NCI-H1105 treated with DMSO at 0.1 percent for 48 hours (cell line): ENCODE measurements at regions not wholly inside any gene's neighbourhood (a gene's known extent, or its start where the extent isn't known, plus 50 kb on each side); places are given as distances from the start of the nearest gene placed in this dataset.
"Not testable (repeated sequence)": the region's sequence is repeated elsewhere in the genome, so short reads cannot be mapped to it uniquely, and the experiment has no call there.

Experiments
- DNase-seq: peaks from one replicate; lab custom pipeline; 2025; lab: John Stamatoyannopoulos, UW

GRCh38 chr7:9071160-9071762 is 637.9 kb downstream of the NXPH1 start:
- no peak for DNase-seq

DNA sequence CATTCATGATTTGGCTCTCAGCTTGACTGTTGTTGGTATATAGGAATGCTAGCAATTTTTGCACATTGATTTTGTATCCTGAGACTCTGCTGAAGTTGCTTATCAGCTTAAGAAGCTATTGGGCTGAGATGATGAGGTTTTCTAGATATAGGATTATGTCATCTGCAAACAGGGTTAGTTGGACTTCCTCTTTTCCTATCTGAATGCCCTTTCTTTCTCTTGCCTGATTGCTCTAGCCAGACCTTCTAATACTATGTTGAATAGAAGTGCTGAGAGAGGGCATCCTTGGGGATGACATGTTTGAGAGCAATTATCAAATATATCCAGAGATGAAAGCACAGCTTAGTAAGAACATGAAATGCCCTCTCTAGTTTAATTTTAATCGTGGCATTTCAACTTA is 642.4 kb downstream of the NXPH1 start:
- DNase-seq = not testable (repeated sequence)

- no peak for DNase-seq
Observed at GRCh38 chr7:9082203-9082602, 648.8 kb downstream of the NXPH1 start.

DNA sequence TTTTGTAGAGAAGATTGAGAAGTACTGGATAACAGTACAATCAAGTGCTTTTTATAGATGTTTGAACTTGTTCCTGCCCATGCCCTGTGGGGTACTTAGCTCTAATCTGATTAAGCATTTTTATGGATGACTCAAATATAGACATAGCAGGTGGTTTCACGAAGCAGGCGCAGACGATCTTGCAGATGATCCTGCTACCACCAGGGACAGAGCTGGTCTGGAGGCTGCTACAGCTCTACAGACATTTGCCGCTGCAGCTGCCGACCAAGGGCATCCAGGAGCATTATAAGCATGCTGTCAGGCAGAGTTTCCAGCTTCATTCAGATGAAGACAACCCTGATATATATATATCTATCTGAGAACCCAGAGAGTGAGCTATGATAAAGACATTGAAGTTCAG is 650.4 kb downstream of the NXPH1 start:
- DNase-seq = no peak

GRCh38 chr7:9091282-9091681 is 657.9 kb downstream of the NXPH1 start:
- no peak for DNase-seq

DNA sequence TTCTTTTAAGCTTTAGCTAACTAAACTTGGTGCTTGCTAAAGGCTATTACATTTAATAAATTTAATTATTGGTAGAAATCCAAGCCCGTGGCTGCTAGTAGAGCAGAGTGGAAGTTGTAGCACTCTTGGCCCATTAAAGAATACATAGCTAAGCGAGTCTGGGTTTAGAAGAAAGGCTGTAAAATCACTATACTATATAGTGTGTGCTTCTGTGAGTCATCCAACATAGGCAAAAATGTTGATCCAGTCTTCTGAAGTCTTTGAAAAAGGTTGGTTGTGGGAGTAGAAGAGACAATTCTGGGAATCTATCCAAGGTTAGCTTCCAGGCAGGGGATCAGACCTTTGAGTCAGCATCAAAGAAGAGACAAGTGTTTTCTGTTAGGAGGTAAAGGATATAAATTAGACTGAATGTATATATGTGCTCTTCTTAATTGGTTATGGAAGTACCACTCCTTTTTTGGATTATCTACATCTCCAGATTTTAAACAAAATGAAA is 664.2 kb downstream of the NXPH1 start:
- DNase-seq = no peak

- DNase-seq = no peak
Observed at GRCh38 chr7:9100289-9100688, 666.9 kb downstream of the NXPH1 start.

DNA sequence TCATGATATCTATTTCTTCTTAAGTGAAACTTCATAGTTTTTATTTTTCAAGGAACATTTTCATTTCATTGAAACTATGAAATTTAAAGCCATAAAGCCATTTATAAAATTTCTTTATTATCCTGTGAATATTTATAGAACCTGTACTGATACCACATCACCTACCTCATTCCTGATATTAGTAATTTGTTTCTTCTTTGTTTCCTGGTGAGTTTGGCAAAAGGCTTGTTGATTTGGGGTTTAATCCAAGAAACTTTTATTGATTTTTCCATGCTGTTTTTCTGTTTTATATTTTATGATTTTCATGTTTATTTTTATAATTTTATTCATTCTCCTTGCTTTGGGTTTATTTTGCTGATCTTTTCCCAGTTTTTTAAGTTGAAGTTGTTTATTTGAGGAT is 669.4 kb downstream of the NXPH1 start:
- DNase-seq = no peak

DNA sequence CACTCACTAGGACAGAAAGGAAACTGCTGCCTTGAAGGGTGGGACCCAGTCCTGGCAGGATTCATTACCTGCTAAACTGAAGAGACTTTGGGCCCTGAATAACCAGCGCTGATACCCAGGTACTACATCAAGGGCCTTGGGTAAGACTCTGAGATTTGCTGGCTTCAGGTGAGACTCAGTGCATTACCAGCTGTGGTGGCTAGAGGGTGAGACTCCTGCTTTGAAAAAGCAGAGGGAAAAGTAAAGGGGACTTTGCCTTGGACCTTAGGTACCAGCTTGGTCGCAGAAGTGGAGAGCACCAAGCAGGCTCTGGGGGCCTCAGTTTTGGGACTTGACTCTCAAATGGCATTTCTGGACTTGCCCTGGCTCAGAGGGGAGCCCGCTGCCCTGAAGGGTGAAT is 673.3 kb downstream of the NXPH1 start:
- no peak for DNase-seq

- DNase-seq = no peak
Observed at GRCh38 chr7:9120331-9120730, 686.9 kb downstream of the NXPH1 start.

GRCh38 chr7:9124320-9124719 is 690.9 kb downstream of the NXPH1 start:
- DNase-seq = peak; percentile 17

DNA sequence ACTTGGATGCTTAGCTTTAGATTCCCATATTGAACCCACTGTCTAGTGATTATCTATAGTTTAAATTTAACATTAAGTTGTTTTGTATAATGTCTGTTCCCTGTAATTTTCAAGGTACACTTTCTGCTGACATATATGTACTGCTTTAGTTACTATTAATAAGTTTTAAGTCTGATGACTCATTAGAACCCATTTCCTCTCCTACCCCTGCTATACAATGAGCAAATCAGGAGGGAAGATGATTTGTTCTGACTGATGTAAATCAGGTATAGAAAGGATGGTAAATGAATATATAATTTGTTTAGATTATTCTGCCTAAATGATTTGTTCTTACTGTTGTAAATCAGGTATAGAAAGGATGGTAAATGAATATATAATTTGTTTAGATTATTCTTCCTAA is 691.8 kb downstream of the NXPH1 start:
- no peak for DNase-seq

GRCh38 chr7:9127901-9128300 is 694.5 kb downstream of the NXPH1 start:
- DNase-seq = no peak

DNA sequence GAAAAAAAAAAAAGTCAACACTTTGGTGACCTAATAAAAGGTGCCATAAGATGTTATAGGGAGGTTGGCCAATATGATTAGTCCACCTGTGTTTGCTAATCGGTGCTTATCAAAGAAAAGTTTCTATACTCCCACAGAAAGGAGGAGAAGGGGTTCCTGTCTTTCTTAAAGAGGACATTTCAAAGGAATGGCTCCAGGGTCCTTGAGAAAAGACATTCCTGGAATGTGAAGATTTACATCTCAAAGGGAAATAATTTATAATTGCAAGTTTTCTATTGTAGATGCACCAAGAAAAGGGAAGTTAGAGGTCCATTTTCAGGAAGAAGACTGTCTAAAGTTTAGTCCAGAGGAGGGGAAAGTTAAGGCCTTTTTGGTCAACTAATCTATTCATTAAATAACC is 715.3 kb downstream of the NXPH1 start:
- no peak for DNase-seq

GRCh38 chr7:9149499-9150082 is 716.2 kb downstream of the NXPH1 start:
- DNase-seq = no peak

DNA sequence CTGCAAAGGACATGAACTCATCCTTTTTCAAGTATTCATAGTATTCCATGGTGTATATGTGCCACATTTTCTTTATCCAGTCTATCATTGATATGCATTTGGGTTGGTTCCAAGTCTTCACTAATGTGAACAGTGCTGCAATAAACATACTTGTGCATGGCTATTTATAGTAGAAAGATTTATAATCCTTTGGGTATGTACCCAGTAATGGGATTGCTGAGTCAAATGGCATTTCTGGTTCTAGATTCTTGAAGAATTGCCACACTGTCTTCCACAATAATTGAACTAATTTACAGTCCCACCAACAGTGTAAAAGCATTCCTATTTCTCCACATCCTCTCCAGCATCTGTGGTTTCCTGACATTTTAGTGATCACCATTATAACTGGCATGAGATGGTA is 730.3 kb downstream of the NXPH1 start:
- not testable (repeated sequence) for DNase-seq

- DNase-seq = no peak
Observed at GRCh38 chr7:9175871-9176270, 742.5 kb downstream of the NXPH1 start.

- DNase-seq = no peak
Observed at GRCh38 chr7:9181356-9181755, 747.9 kb downstream of the NXPH1 start.

DNA sequence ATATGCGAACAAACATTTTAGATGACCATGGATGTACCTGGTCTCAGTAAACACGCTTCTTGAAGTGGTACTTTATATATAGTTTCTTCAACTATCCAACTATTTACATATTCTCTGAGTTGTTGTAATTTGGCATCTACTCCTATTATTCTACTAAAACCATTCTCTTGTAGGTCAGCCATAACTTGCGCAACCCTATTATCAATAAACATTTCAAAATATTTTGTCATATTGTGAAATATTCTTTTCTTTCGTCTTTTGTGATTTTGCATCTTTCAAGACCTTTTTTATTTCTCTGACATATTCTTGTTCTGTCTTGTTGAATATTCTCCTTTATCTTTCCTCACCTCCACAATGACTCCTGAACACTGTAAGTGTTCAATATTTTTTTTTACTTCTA is 753.3 kb downstream of the NXPH1 start:
- no peak for DNase-seq

DNA sequence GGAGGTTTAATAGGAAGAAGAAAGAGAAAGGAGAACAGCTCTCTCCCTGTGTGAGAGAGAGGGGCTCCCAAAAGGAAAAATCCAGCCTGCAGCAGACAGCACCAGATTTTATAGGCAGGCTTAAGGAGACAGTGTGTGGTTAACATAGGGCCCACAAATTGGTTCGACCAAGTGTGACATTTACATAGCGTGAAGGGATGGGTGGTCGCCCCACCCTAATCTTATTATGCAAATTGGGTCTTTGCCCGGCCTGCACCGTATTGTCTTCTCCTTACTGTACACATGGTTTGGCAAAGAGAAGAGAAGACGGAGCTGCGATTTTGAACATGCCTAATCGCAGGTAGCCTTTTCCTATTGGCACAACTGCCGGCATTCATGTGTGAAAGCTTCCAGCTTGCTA is 756.3 kb downstream of the NXPH1 start:
- no peak for DNase-seq

DNA sequence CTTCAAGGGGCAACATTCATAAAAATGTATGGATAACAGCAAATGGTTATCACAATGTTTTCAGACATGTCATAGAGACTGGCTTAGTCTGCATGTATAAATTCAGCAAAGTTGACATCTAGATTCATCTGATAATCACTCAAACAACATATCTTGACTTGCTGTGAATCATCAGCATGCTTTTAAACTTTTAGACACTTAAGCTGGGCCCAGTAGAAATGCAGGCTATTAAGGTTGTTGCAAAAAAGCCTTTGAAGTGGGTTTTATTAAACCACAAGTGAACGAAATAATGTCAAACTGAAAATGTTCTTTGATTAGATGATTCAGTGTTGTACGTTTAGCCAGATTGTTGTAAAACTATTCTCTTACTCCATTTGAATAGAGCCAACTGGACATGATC is 759.6 kb downstream of the NXPH1 start:
- no peak for DNase-seq

DNA sequence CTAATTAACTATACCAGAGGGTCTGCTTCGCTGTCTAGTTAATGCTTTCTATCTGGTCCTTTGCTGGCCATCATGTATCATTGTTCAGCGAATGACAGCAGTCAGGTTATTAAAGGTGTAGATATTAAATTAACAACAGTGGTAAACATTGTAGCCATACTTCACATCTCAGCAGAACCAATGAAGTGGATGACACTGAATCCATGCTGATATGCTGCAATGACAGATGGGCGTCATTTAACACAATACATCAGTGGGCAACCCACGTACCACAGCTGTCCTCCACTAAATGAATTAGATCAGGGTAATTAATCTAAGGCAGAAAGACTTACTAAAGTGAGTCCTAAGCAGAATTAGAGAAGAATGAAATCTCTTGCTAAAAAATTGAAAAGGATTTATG is 767.2 kb downstream of the NXPH1 start:
- DNase-seq = no peak

DNA sequence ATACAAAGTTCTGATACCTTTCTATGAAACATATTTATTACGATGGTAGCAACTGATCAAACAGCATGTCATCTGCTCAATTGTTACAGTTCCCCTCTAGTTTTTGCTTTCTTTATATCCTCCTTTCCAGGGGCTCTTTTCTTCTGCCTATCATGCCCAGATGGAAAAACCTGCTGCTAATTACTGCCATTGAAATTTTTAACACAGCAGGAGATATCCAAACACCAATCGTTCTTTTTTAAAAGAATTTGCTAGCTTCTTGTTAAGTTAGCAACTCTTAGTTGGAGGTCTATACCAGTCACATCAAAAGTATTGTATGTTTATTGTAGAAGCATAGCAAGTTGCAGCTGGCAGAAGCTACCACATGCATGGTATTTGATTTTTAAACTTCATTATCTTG is 768.5 kb downstream of the NXPH1 start:
- DNase-seq = no peak

- DNase-seq = no peak
Observed at GRCh38 chr7:9204571-9204970, 771.2 kb downstream of the NXPH1 start.
